ACC112 (cell line): ENCODE measurements at regions not wholly inside any gene's neighbourhood (a gene's known extent, or its start where the extent isn't known, plus 50 kb on each side); places are given as distances from the start of the nearest gene placed in this dataset.

Source experiments
- H2AFZ ChIP-seq: fragments of 200-600 bp; sonication (generic); one replicate; pipeline ENCODE4 v1.6.0; 2017; ENCODE audit warnings: antibody characterized with exemption, low read length; ENCODE audit not compliant: unreplicated experiment
- H3K27ac ChIP-seq: fragments of 200-600 bp; sonication (generic); 2 replicates; pipeline ENCODE4 v1.5.1; 2014; ENCODE audit warnings: low read depth, mild to moderate bottlenecking, antibody characterized with exemption, low read length, moderate library complexity
- H3K27me3 ChIP-seq: fragments of 200-600 bp; sonication (generic); 2 replicates; pipeline ENCODE4 v1.6.1; 2014; ENCODE audit warnings: mild to moderate bottlenecking, antibody characterized with exemption, low read length, moderate library complexity, mixed read lengths; ENCODE audit not compliant: insufficient read depth
- H3K36me3 ChIP-seq: fragments of 200-600 bp; sonication (generic); 2 replicates; pipeline ENCODE4 v1.6.1; 2016; ENCODE audit warnings: mild to moderate bottlenecking, antibody characterized with exemption, low read length, moderate library complexity, mixed read lengths; ENCODE audit not compliant: insufficient read depth
- H3K4me1 ChIP-seq: fragments of 200-600 bp; sonication (generic); one replicate; pipeline ENCODE4 v1.6.1; 2016; ENCODE audit warnings: low read length, mixed read lengths; ENCODE audit not compliant: insufficient read depth, unreplicated experiment, control insufficient read depth
- H3K4me3 ChIP-seq: fragments of 200-600 bp; sonication (generic); 2 replicates; pipeline ENCODE4 v1.5.1; 2014; ENCODE audit warnings: mild to moderate bottlenecking, low read depth, low read length
- H3K79me2 ChIP-seq: fragments of 200-600 bp; sonication (generic); one replicate; pipeline ENCODE4 v1.6.0; 2016; ENCODE audit warnings: low read length; ENCODE audit not compliant: control insufficient read depth, unreplicated experiment, insufficient read depth

GRCh38 chr4:169915545-169915944, 110.7 kb downstream of the MFAP3L start:
- no peaks in the 10 kb centered on the region for H3K4me1 ChIP-seq

GRCh38 chr4:169914866-169915265, 111.3 kb downstream of the MFAP3L start:
- H3K4me3 ChIP-seq: no peak overlapping the region
- H3K4me1 ChIP-seq: no peaks in the 10 kb centered on the region
- no peak overlapping the region for H2AFZ ChIP-seq
- no peak overlapping the region for H3K27ac ChIP-seq
- H3K36me3 ChIP-seq: no peaks in the 10 kb centered on the region
- H3K27me3 ChIP-seq: no peaks in the 10 kb centered on the region
- no peaks in the 10 kb centered on the region for H3K79me2 ChIP-seq

More at GRCh38 chr4:169915545-169915944, 110.7 kb downstream of the MFAP3L start:
- Histone ChIP-seq H3K36me3 (no peaks in the 10 kb centered on the region), H3K27me3 (0 out of 2 replicates have a peak, but pooled peaks cover 5% of the 10 kb centered on the region), H3K27ac (no peak overlapping the region), H2AFZ (no peak overlapping the region), H3K79me2 (no peaks in the 10 kb centered on the region), H3K4me3 (no peak overlapping the region)

GRCh38 chr4:169912996-169913395, 113.2 kb downstream of the MFAP3L start:
- Histone ChIP-seq H3K4me3 (no peak overlapping the region), H3K79me2 (no peaks in the 10 kb centered on the region), H3K27ac (no peak overlapping the region), H3K27me3 (no peaks in the 10 kb centered on the region), H2AFZ (no peak overlapping the region), H3K4me1 (no peaks in the 10 kb centered on the region), H3K36me3 (no peaks in the 10 kb centered on the region)

GRCh38 chr4:169909897-169910296, 116.3 kb downstream of the MFAP3L start:
- no peaks in the 10 kb centered on the region for H3K27me3 ChIP-seq
- no peak overlapping the region for H3K4me3 ChIP-seq
- H3K27ac ChIP-seq: no peak overlapping the region
- no peaks in the 10 kb centered on the region for H3K4me1 ChIP-seq
- no peaks in the 10 kb centered on the region for H3K36me3 ChIP-seq
- H2AFZ ChIP-seq: peak overlapping the region; percentile 60
- H3K79me2 ChIP-seq: no peaks in the 10 kb centered on the region

DNA sequence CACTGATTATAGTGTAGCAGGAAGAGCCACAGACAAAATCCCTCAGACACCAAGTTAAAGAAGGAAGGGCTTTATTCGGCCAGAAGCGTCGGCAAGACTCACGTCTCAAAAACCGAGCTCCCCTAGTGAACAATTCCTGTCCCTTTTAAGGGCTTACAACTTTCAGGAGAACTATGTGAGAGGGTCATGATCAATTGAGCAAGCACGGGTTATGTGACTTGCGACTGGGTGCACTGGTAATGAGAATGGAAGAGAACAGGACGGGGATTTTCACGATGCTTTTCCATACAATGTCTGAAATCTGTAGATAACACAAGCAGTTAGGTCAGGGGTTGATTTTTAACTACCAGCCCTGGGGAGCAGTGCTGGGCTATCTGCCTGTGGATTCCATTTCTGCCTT, 116.7 kb downstream of the MFAP3L start:
- Histone ChIP-seq H3K27ac (no peak overlapping the region), H3K4me3 (no peak overlapping the region), H2AFZ (peak overlapping the region; percentile 60), H3K27me3 (no peaks in the 10 kb centered on the region), H3K36me3 (no peaks in the 10 kb centered on the region), H3K4me1 (no peaks in the 10 kb centered on the region), H3K79me2 (no peaks in the 10 kb centered on the region)

DNA sequence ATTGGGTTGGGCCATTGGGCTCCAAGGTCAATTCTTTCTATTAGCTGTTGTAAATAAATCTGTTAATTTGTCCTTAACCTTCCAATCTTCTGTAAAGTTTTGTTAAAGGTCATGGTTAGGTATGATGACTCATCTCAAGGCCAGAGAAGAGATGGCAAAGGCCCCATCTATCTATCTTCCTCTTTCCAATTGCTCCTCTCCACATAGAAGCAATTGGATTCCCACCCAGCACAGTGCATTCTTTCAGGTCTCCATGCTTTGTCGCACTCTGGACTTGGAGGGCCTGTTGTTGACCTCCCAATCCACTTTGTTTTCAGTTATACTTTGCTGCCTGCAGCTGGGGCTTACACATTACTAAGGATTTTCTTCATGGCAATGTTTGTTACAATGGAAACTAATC, 118.5 kb downstream of the MFAP3L start:
- Histone ChIP-seq H3K27ac (no peak overlapping the region), H3K79me2 (no peaks in the 10 kb centered on the region), H3K27me3 (no peaks in the 10 kb centered on the region), H3K36me3 (no peaks in the 10 kb centered on the region), H2AFZ (no peak overlapping the region), H3K4me3 (no peak overlapping the region), H3K4me1 (no peaks in the 10 kb centered on the region)

DNA sequence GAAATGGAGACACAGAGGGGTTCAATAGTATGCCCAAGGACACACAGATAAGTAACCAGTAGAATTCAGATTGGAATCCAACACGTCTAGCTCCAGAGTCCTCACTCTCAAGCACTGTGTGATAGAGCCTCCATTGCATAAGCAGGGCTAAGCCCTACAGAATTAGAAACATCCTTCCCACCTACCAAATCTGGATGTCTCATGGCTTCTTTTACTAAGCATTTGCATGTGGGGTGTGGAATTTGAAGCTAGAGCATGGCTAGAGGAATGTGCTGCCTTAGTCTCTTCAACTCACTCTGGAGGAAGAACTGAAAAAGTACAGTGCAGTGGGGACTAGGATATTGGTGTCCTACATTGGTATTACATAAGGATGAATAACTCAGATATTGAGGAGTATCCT, 119.4 kb downstream of the MFAP3L start:
- H3K27ac ChIP-seq: no peak overlapping the region
- no peaks in the 10 kb centered on the region for H3K36me3 ChIP-seq
- no peak overlapping the region for H2AFZ ChIP-seq
- no peaks in the 10 kb centered on the region for H3K4me1 ChIP-seq
- H3K4me3 ChIP-seq: no peak overlapping the region
- H3K27me3 ChIP-seq: no peaks in the 10 kb centered on the region
- no peaks in the 10 kb centered on the region for H3K79me2 ChIP-seq

- H3K79me2 ChIP-seq: no peaks in the 10 kb centered on the region
- no peak overlapping the region for H3K27ac ChIP-seq
- no peaks in the 10 kb centered on the region for H3K36me3 ChIP-seq
- H3K27me3 ChIP-seq: no peaks in the 10 kb centered on the region
- no peak overlapping the region for H2AFZ ChIP-seq
- no peaks in the 10 kb centered on the region for H3K4me1 ChIP-seq
- H3K4me3 ChIP-seq: no peak overlapping the region
These were observed 120.1 kb downstream of the MFAP3L start for GRCh38 chr4:169906104-169906503.

GRCh38 chr4:169902658-169903345, 123.4 kb downstream of the MFAP3L start:
- no peaks in the 10 kb centered on the region for H3K79me2 ChIP-seq
- H3K27me3 ChIP-seq: no peaks in the 10 kb centered on the region
- no peaks in the 10 kb centered on the region for H3K36me3 ChIP-seq
- no peaks in the 10 kb centered on the region for H3K4me1 ChIP-seq
- H2AFZ ChIP-seq: no peak overlapping the region
- no peak overlapping the region for H3K4me3 ChIP-seq
- H3K27ac ChIP-seq: no peak overlapping the region

GRCh38 chr4:169900241-169900845, 125.9 kb downstream of the MFAP3L start:
- Histone ChIP-seq H3K36me3 (no peaks in the 10 kb centered on the region), H3K4me1 (no peaks in the 10 kb centered on the region), H2AFZ (no peak overlapping the region), H3K4me3 (no peak overlapping the region), H3K27me3 (no peaks in the 10 kb centered on the region), H3K27ac (no peak overlapping the region), H3K79me2 (no peaks in the 10 kb centered on the region)

GRCh38 chr4:169899295-169899694, 126.9 kb downstream of the MFAP3L start:
- Histone ChIP-seq H3K27me3 (no peaks in the 10 kb centered on the region), H3K27ac (no peak overlapping the region), H3K79me2 (no peaks in the 10 kb centered on the region), H2AFZ (no peak overlapping the region), H3K4me3 (no peak overlapping the region), H3K4me1 (no peaks in the 10 kb centered on the region), H3K36me3 (no peaks in the 10 kb centered on the region)
